ENCODE measurements at regions not wholly inside any gene's neighbourhood (a gene's known extent, or its start where the extent isn't known, plus 50 kb on each side); places are given as distances from the start of the nearest gene placed in this dataset.
A peak's percentile ranks its signal among the peaks of the same experiment; 100 is the strongest.
"Not testable (repeated sequence)": the region's sequence is repeated elsewhere in the genome, so short reads cannot be mapped to it uniquely, and the experiment has no call there.

DNA sequence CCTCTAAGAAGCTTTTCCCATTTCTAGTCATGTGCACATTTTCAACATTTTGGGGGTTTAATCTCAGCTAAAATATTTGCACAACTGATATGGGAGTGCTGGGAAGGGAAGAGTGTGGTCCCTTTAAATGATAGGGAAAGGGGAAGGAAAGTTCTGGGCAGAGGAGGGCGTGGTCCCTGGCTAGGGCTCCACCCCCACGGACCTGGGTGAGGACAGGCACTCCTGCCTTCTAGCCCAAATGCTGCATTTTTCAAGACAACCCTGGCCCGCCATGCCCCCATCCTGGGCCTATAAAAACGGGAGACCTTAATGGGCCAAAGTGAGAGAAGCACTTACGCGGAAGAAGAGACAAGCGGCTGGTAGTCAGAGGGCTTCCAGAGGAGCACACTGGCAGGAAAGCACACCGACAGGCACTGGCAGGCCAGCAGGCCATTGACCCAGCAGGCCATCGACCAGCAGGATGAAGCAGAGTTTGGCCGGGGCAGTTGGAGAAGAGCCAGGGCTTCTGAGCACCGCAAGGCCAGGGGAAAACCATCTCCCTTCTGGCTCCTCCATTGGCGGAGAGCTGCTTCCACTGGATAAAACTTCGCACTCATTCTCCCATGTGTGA, 266.7 kb downstream of the SPRY2 start:
- no peak for DNase-seq (ENCODE audit: low read depth)

DNA sequence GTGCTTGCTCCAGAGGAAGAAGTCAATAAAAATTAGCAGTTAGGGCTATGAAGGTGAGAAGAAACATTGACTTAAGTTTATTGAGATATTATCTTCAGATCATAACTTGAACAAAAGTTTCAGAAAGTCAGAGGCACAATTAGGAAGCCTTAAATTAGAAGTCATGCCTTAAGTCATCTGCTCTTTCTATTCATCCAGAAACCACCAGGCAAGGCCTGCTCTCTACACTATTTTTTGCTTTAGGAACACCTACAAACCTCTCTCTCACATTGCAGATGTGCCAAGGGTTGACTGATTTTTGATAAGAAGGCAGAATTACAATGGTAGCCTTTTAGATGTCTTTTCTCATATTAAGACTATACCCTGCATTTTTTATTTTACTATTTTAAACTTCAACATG, 268.7 kb downstream of the SPRY2 start:
- DNase-seq (ENCODE audit: low read depth) = no peak

- no peak for DNase-seq (ENCODE audit: low read depth)
Observed at GRCh38 chr13:80070024-80070703, 270.8 kb downstream of the SPRY2 start.

DNA sequence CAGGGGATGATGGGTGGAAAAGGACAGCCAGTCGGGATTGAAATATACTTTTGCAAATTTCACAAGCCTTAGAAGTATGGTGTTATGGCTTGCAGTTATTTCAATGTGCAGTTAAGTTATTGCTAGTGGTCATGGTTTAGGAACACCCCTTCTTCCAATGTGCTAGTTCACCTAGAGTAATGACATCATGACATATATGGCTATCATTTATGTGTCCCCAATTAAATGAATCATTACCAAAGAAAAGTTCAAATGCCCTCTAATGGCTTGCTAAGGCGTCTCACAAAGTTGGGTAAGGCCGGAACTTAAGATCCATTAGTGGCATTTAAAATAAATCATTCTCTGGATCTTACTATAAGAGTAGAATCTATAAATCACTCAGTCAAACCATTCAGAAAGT, 271.6 kb downstream of the SPRY2 start:
- DNase-seq (ENCODE audit: low read depth) = no peak

- DNase-seq (ENCODE audit: low read depth) = no peak
Observed at GRCh38 chr13:80065996-80066395, 274.9 kb downstream of the SPRY2 start.

- not testable (repeated sequence) for DNase-seq (ENCODE audit: low read depth)
Observed at GRCh38 chr13:80062416-80062815, 278.5 kb downstream of the SPRY2 start.

DNA sequence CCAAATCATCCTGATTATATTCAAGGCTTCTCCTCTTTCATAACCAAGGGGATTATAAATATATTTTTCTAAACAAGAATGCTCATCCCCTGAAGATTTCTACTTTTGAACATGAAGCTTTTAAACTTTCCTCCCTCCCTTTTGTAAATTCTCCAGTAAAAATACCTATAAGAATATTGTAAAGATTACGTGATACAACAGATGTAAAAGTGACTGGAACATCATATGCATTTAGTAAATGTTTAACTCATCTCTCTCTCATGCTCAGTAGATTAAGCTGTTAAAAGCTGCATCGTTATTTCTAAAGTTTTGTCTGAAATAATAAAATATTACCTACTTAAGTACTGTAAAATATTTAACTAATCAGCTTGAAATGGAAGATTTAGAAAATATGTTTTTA, 281.1 kb downstream of the SPRY2 start:
- DNase-seq (ENCODE audit: low read depth) = no peak

- no peak for DNase-seq (ENCODE audit: low read depth)
Observed at GRCh38 chr13:80058626-80059025, 282.3 kb downstream of the SPRY2 start.

DNA sequence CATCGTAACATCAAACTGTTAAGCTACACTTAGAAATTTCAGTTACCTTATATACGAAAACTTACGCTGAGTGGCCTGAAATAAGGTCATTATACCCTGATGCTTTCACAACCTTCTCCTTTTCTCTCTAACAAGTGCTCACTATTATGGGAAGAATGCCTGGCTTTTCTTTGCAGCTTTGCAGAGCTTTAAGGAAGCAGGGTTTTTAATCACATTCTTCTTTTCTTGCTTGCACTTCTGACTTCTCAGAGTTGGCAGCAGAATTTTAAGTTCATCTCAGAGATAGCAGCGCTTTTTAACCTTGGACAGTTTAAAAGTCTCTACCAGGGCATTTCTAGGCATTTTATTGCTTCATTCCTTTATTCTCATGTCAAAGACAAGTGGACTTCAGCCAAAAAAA, 285.1 kb downstream of the SPRY2 start:
- DNase-seq (ENCODE audit: low read depth) = no peak

GRCh38 chr13:80054806-80055205, 286.1 kb downstream of the SPRY2 start:
- no peak for DNase-seq (ENCODE audit: low read depth)

- DNase-seq (ENCODE audit: low read depth) = no peak
Observed at GRCh38 chr13:80052286-80052685, 288.6 kb downstream of the SPRY2 start.

GRCh38 chr13:80050252-80050651, 290.7 kb downstream of the SPRY2 start:
- no peak for DNase-seq (ENCODE audit: low read depth)

GRCh38 chr13:80048802-80049201, 292.1 kb downstream of the SPRY2 start:
- DNase-seq (ENCODE audit: low read depth) = peak; percentile 10

GRCh38 chr13:80048030-80048429, 292.9 kb downstream of the SPRY2 start:
- DNase-seq (ENCODE audit: low read depth) = no peak

- DNase-seq (ENCODE audit: low read depth) = no peak
Observed at GRCh38 chr13:80047406-80047805, 293.5 kb downstream of the SPRY2 start.

DNA sequence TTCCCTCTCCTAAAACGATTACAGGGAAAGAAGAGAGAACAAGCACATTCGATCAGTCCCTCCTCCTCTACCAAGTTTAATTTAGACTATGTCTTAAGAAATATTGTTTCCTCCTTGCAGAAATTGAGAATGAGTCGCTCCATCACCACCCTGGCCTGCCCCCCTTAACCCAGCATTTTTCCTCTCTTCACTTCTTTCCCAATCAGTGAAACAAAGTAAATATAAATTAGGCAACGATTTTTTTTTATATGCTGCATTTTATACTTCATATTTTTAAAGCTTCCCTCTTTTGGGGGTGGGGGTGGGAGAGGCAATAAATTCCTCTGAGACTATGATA, 300.0 kb downstream of the SPRY2 start:
- DNase-seq (ENCODE audit: low read depth) = no peak

DNA sequence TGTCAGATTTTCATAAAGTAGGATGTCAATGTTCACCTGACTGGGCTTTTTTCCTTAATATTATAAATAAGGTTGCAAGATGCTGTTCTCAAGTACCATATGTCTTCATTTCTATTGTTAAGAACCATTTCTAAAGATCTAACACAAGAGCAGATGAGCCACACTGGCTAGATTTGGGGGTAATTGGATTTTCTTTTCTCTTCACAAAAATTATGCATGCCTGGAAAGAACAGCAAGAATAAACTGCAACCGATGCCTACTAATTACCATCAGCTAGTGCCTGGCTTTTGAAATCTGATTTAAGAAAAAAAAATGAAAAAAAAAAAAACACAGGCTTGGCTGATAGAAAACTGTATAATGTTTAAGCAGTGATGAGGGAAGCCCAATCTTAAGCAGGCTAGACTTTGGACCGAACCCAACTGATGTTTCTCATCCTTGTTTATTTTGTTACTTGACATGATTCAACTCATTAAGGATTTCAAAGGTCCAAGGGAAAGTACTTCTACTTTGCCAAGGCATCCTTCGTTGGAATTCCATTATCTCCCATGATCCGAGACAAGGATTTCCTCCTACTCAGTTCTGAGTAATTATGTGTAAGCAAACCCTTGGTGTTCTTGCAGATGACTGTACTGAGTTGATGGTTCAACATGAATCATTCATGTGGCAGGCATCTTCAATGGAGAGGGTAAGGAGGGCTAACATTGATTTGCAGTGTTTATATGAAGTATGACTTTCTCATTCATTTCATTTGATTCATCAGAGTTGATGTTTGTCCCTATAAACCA, 300.5 kb downstream of the SPRY2 start:
- no peak for DNase-seq (ENCODE audit: low read depth)

GRCh38 chr13:80039000-80039399, 301.9 kb downstream of the SPRY2 start:
- DNase-seq (ENCODE audit: low read depth) = no peak

- no peak for DNase-seq (ENCODE audit: low read depth)
Observed at GRCh38 chr13:80038371-80038770, 302.6 kb downstream of the SPRY2 start.

DNA sequence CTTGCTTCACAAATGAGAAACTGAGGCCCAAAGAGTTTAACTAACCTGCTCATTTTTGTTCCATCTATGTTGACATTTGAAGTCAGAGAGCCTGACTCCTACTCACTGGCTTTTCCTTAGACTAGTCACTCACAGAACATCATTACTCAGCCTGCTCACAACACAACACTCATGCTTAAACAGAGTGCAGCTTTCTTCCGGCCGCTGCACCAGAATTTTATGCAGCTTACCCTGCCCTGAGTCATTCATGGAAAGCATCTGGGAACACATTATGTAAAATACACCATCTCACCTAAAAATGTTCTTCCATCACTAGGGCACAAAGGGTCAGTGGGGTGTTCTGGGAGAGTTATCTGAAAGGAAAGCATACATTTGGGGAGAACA, 303.4 kb downstream of the SPRY2 start:
- no peak for DNase-seq (ENCODE audit: low read depth)

GRCh38 chr13:80036845-80037504, 304.0 kb downstream of the SPRY2 start:
- DNase-seq (ENCODE audit: low read depth) = no peak

DNA sequence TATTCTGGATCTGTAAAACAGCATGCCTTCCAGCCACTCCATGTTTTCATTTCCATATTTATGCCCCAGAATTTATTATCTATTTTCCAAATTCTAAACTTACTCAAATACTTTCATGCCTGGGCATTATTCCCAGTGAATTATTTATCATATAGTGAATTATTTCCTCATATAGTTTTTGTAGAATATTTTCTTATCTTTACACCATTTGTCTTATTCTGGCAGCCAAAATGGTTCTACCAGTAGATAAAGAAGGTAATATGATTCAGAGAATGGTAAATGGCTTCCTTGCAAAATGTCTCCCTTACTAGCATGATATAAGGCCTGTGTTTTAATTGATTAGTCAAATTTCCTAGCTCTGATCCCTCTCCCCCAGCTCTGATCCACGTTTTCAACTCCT, 305.8 kb downstream of the SPRY2 start:
- no peak for DNase-seq (ENCODE audit: low read depth)

GRCh38 chr13:80033951-80034350, 307.0 kb downstream of the SPRY2 start:
- DNase-seq (ENCODE audit: low read depth) = no peak

Measured in stimulated activated CD8-positive, alpha-beta memory T cell treated with anti-CD3 and anti-CD28 coated beads, Interleukin-12 subunit alpha, Interleukin-12 subunit beta, amount 100 ng/mL, for 1 hour (primary cell).